H54 (cell line): ENCODE measurements at regions not wholly inside any gene's neighbourhood (a gene's known extent, or its start where the extent isn't known, plus 50 kb on each side); places are given as distances from the start of the nearest gene placed in this dataset.
A peak's percentile ranks its signal among the peaks of the same experiment; 100 is the strongest.
"Not testable (repeated sequence)": the region's sequence is repeated elsewhere in the genome, so short reads cannot be mapped to it uniquely, and the experiment has no call there.

ENCODE experiments used
- DNase-seq: peaks from one replicate; pipeline ENCODE4 v3.0.0; 2011; ENCODE audit warnings: low spot score, mixed read lengths; ENCODE audit not compliant: insufficient read length
- FAIRE-seq: peaks from 3 replicates; lab custom pipeline; 2011; peaks lifted over from hg19 to GRCh38; lab: Jason Lieb, UNC
- POLR2A ChIP-seq: IDR thresholded peaks from 2 replicates; pipeline ENCODE4 v1.6.1; 2011; ENCODE audit warnings: low read depth, mild to moderate bottlenecking, low read length

DNA sequence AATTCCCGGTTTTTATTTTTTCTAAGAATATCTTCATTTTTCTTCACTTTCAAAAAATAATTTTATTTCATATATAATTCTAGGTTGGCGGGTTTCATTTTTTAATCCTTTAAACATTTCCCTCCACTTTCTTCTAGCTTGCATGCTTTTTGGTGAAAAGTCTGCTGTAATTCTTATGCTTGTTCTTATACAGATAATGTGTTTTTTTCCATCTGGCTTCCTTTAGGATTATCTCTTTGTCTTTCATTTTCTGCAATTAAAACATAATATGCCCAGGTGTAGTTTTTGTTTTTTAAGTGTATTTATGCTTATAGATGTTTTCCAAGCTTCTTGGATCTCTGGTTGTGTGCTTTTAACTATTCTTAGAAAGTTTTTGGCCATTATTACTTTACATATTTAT, 341.3 kb upstream of the SEMA3C start:
- TF ChIP-seq POLR2A: no peak
- no peak for FAIRE-seq

GRCh38 chr7:81256991-81257390, 338.1 kb upstream of the SEMA3C start:
- no peak for FAIRE-seq
- no peak for TF ChIP-seq POLR2A
- DNase-seq: no peak

More for the DNA sequence above, 341.3 kb upstream of the SEMA3C start:
- DNase-seq: no peak

GRCh38 chr7:81248420-81248819, 329.6 kb upstream of the SEMA3C start:
- FAIRE-seq (no peak), DNase-seq (no peak)
- no peak for TF ChIP-seq POLR2A

DNA sequence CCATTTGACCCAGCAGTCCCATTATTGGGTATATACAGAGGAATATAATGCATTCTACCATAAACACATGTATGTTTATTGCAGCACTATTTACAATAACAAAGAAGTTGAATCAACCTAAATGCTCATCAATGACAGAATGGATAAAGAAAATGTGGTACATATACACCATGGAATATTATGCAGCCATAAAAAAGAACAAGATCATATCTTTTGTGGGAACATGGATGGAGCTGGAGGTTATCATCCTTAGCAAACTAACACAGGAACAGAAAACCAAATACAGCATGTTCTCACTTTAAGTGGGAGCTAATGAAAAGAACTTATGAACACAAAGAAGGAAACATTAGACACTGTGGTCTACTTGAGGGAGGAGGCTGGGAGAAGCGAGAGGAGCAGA, 328.5 kb upstream of the SEMA3C start:
- not testable (repeated sequence) for DNase-seq

DNA sequence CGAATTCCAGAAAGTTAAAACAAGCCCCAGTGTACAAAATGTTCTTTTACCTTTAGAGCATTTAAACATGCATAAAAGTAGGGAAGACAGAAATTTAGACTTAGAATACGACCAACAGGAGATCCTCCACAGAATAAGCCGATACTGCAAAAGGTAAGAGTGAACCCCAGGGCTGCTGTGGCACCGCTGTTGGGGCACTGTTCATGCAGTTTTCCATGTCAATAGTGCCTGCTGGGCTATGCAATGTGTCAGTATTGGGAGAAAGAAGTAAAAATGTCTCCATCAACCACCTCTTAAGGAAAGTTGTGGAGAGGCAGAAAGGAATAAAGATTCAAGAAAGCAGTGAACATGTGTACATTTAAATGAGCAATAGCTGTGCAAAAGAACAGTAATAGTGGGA, 326.5 kb upstream of the SEMA3C start:
- DNase-seq (no peak), FAIRE-seq (no peak)
- no peak for TF ChIP-seq POLR2A

More for the DNA sequence above, 328.5 kb upstream of the SEMA3C start:
- peak; percentile 38 for FAIRE-seq

GRCh38 chr7:81244224-81244623, 325.4 kb upstream of the SEMA3C start:
- DNase-seq (no peak), FAIRE-seq (no peak)
- no peak for TF ChIP-seq POLR2A

GRCh38 chr7:81236560-81236959, 317.7 kb upstream of the SEMA3C start:
- FAIRE-seq: no peak
- no peak for DNase-seq
- TF ChIP-seq POLR2A: no peak

GRCh38 chr7:81235997-81236396, 317.1 kb upstream of the SEMA3C start:
- DNase-seq (no peak), FAIRE-seq (no peak)
- no peak for TF ChIP-seq POLR2A

- FAIRE-seq: no peak
Measured at GRCh38 chr7:81234896-81235295, 316.0 kb upstream of the SEMA3C start.

DNA sequence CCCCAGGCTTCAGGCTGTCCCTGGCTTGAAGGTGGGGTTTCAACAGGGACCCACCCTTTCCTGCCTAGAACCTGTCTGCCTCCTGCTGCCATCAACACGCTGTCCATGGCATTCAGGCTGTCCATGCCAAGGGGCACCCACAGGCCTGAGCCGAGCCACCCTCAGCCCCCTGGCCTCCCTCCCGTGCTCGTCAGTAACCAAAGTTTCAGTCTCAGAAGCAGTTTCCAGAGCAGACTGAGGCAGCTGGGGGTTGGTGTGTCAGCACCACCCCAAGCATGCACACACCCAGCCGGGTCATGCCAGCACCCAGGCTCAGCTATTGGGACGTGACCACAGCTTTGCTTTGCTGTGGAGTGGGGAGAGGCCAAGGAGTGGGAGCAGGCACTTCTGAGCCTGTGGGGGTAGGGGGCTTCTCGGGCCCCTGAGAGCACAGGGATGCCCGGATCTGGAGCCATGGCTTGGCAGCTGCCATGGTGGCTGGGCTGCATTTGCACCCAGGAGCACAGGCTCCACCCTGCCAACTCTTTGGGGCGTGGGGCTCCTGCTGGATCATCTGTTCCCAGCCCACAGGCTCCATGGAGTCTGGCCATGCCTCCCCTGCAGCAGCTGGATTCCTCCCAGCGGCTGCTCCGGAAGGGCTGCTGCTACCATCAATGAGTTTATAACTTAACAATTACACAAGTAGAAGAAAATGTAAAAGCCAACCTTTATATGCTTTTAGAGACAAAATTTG, 314.5 kb upstream of the SEMA3C start:
- no peak for FAIRE-seq
- DNase-seq: no peak
- TF ChIP-seq POLR2A: no peak

More at GRCh38 chr7:81234896-81235295, 316.0 kb upstream of the SEMA3C start:
- TF ChIP-seq POLR2A: no peak
- no peak for DNase-seq

GRCh38 chr7:81232084-81232799, 313.4 kb upstream of the SEMA3C start:
- no peak for TF ChIP-seq POLR2A
- no peak for DNase-seq
- no peak for FAIRE-seq

GRCh38 chr7:81231301-81231838, 312.5 kb upstream of the SEMA3C start:
- TF ChIP-seq POLR2A: no peak
- no peak for DNase-seq
- FAIRE-seq: no peak

- TF ChIP-seq POLR2A: no peak
- no peak for DNase-seq
- FAIRE-seq: peak; percentile 30
Measured at GRCh38 chr7:81226234-81226633, 307.4 kb upstream of the SEMA3C start.

GRCh38 chr7:81222692-81223091, 303.8 kb upstream of the SEMA3C start:
- DNase-seq, FAIRE-seq: not testable (repeated sequence)
